Sigmoid colon (tissue), 4 donors: ENCODE measurements at regions not wholly inside any gene's neighbourhood (a gene's known extent, or its start where the extent isn't known, plus 50 kb on each side); places are given as distances from the start of the nearest gene placed in this dataset.

Experiments
- EP300 ChIP-seq, 4 donors: sonication (generic); formaldehyde crosslinking; IDR thresholded peaks; one replicate each; pipeline ENCODE4 v1.6.1; 2017; ENCODE audit warnings: antibody characterized with exemption in 4 of 4
- POLR2A ChIP-seq, 2 donors: fragments of 450-650 bp; IDR thresholded peaks; one replicate each; pipeline ENCODE4 v1.6.1; 2016; ENCODE audit warnings: antibody characterized with exemption in 2 of 2, mild to moderate bottlenecking in 2 of 2, moderate library complexity in 2 of 2
- POLR2AphosphoS5 ChIP-seq, 4 donors: sonication (generic); formaldehyde crosslinking; IDR thresholded peaks; one replicate each; pipeline ENCODE4 v1.6.1; 2017; ENCODE audit warnings: antibody characterized with exemption in 4 of 4
- TF ChIP-seq, protein P1 (sequence below), 4 experiments: fragments of 450-650 bp in 3 of 4; fragments of 200-600 bp in 1 of 4; IDR thresholded peaks; one replicate each; pipeline ENCODE4 v1.5.1; 2016 to 2019; ENCODE audit warnings: antibody characterized with exemption in 4 of 4, mild to moderate bottlenecking in 3 of 4, moderate library complexity in 2 of 4

DNA sequence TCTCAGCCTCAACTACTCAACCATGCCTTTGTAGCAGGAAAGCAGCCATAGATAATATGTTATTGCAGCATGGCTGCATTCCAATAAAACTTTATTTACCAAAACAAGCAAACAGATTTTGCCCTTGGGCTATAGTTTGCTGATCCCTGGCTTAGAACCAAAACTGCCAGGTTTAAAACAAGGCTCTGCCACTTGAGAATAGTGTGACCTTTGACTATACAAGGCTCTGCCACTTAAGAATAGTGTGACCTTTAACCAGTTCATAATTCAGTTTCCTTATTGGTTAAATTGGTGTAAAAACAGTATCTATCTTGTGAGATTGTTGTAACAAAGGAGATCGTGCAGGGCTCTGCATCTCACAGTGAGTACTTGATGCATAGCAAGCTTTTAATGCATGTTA is 217.3 kb upstream of the MTNR1B start:
- TF ChIP-seq, protein P1, sequence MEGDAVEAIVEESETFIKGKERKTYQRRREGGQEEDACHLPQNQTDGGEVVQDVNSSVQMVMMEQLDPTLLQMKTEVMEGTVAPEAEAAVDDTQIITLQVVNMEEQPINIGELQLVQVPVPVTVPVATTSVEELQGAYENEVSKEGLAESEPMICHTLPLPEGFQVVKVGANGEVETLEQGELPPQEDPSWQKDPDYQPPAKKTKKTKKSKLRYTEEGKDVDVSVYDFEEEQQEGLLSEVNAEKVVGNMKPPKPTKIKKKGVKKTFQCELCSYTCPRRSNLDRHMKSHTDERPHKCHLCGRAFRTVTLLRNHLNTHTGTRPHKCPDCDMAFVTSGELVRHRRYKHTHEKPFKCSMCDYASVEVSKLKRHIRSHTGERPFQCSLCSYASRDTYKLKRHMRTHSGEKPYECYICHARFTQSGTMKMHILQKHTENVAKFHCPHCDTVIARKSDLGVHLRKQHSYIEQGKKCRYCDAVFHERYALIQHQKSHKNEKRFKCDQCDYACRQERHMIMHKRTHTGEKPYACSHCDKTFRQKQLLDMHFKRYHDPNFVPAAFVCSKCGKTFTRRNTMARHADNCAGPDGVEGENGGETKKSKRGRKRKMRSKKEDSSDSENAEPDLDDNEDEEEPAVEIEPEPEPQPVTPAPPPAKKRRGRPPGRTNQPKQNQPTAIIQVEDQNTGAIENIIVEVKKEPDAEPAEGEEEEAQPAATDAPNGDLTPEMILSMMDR (IDR thresholded peaks at IDR 0.05) = no peak
- no peak for TF ChIP-seq POLR2A (IDR thresholded peaks at IDR 0.05)
- no peak for TF ChIP-seq EP300 (IDR thresholded peaks at IDR 0.05)
- TF ChIP-seq POLR2AphosphoS5 (IDR thresholded peaks at IDR 0.05) = no peak
